B cell (primary cell): ENCODE measurements at regions not wholly inside any gene's neighbourhood (a gene's known extent, or its start where the extent isn't known, plus 50 kb on each side); places are given as distances from the start of the nearest gene placed in this dataset.
"Not testable (repeated sequence)": the region's sequence is repeated elsewhere in the genome, so short reads cannot be mapped to it uniquely, and the experiment has no call there.

Source experiments
- ATAC-seq: fragments of 200-7000 bp; cut with Tn5 transposase; one replicate; pipeline ENCODE4 v1.10.0; 2021; ENCODE audit warnings: low read depth, mild to moderate bottlenecking, moderate number of reproducible peaks, moderate library complexity
- CTCF ChIA-PET: fragments of 350-600 bp; sonication (Branson Sonifier 250); formaldehyde crosslinking; loops from one replicate; lab custom pipeline; 2021; ENCODE audit warnings: antibody characterized with exemption, inconsistent platforms; lab: Charles Lee
- POLR2A ChIA-PET: fragments of 350-600 bp; sonication (Branson Sonifier 250); formaldehyde crosslinking; loops from one replicate; lab custom pipeline; 2021; ENCODE audit warnings: antibody characterized with exemption; lab: Charles Lee
- DNase-seq: peaks from one replicate; pipeline ENCODE4 v3.0.0; 2013
- H2AFZ ChIP-seq: 2 replicates; pipeline ENCODE4 v1.6.1; 2012; ENCODE audit warnings: mild to moderate bottlenecking, low read depth, low read length; ENCODE audit not compliant: insufficient read depth, poor library complexity, severe bottlenecking
- H3K27ac ChIP-seq, 2 donors: 1 replicate in 1 of 2; 2 replicates in 1 of 2; pipeline ENCODE4 v1.5.1; 2012 to 2013; ENCODE audit warnings: low read length in 2 of 2, mild to moderate bottlenecking in 2 of 2, moderate library complexity in 1 of 2
- H3K27me3 ChIP-seq, 4 experiments: fragments of 200-600 bp in 1 of 4; sonication (generic) in 1 of 4; replicated peaks in 1 of 4; 1 replicate in 2 of 4; 2 replicates in 2 of 4; pipeline versions ENCODE4 v1.6.1 to v1.7.0; 2013 to 2016; ENCODE audit warnings: low read length in 3 of 4, mild to moderate bottlenecking in 2 of 4, mixed read lengths in 1 of 4, moderate library complexity in 1 of 4; ENCODE audit not compliant: insufficient read depth in 4 of 4, control insufficient read depth in 3 of 4; ENCODE audit errors: control extremely low read depth in 1 of 4
- H3K36me3 ChIP-seq, 2 experiments: replicated peaks in 1 of 2; 1 replicate in 1 of 2; 2 replicates in 1 of 2; pipeline versions ENCODE4 v1.6.1 to v1.7.1; 2013; ENCODE audit warnings: low read length in 1 of 2; ENCODE audit not compliant: insufficient read depth in 2 of 2, control insufficient read depth in 1 of 2; ENCODE audit errors: control extremely low read depth in 1 of 2, extremely low read depth in 1 of 2
- H3K4me1 ChIP-seq, 2 donors: fragments of 200-600 bp in 1 of 2; sonication (generic) in 1 of 2; 1 replicate in 1 of 2; 2 replicates in 1 of 2; pipeline versions ENCODE4 v1.5.1 to v1.6.1; 2013 to 2017; ENCODE audit warnings: low read length in 2 of 2; ENCODE audit not compliant: control insufficient read depth in 2 of 2, insufficient read depth in 2 of 2
- H3K4me2 ChIP-seq: replicated peaks from 2 replicates; pipeline ENCODE3; 2012; ENCODE audit warnings: mild to moderate bottlenecking, low read depth, low read length; ENCODE audit not compliant: poor library complexity, severe bottlenecking
- H3K4me3 ChIP-seq, 5 experiments: fragments of 200-600 bp in 1 of 5; sonication (generic) in 1 of 5; 1 replicate in 3 of 5; 2 replicates in 2 of 5; pipeline versions ENCODE4 v1.5.1 to v1.7.0; 2011 to 2016; ENCODE audit warnings: low read length in 4 of 5, mild to moderate bottlenecking in 4 of 5, low read depth in 2 of 5, control low read depth in 1 of 5, moderate library complexity in 1 of 5; ENCODE audit not compliant: insufficient read depth in 1 of 5; ENCODE audit errors: control extremely low read depth in 1 of 5, extremely low read depth in 1 of 5
- H3K79me2 ChIP-seq: fragments of 200-600 bp; sonication (generic); one replicate; pipeline ENCODE4 v1.6.0; 2016; ENCODE audit warnings: low read length; ENCODE audit not compliant: control insufficient read depth, insufficient read depth
- H3K9ac ChIP-seq: fragments of 200-600 bp; sonication (generic); 2 replicates; pipeline ENCODE4 v1.6.1; 2017; ENCODE audit warnings: mild to moderate bottlenecking, low read length, moderate library complexity
- H3K9me3 ChIP-seq, 3 donors: one replicate each; pipeline versions ENCODE4 v1.6.1 to v1.7.1; 2013; ENCODE audit warnings: low read length in 2 of 3; ENCODE audit not compliant: control insufficient read depth in 2 of 3, insufficient read depth in 1 of 3; ENCODE audit errors: control extremely low read depth in 1 of 3
- H4K20me1 ChIP-seq: 2 replicates; pipeline ENCODE4 v1.6.0; 2012; ENCODE audit warnings: mild to moderate bottlenecking, low read length; ENCODE audit not compliant: insufficient read depth, control insufficient read depth, poor library complexity, severe bottlenecking
- H3K27ac Mint-ChIP-seq: one replicate; pipeline ENCODE4 v1.8.0; 2021; ENCODE audit warnings: mixed read lengths
- H3K27me3 Mint-ChIP-seq: one replicate; pipeline ENCODE4 v1.8.0; 2021; ENCODE audit warnings: mixed read lengths
- H3K4me1 Mint-ChIP-seq: one replicate; pipeline ENCODE4 v1.8.0; 2021; ENCODE audit warnings: mixed read lengths
- H3K4me3 Mint-ChIP-seq: one replicate; pipeline ENCODE4 v1.8.0; 2021; ENCODE audit warnings: mixed read lengths
- H3K9me3 Mint-ChIP-seq: one replicate; pipeline ENCODE4 v1.8.0; 2022; ENCODE audit warnings: mixed read lengths; ENCODE audit not compliant: insufficient read depth
- EZH2 ChIP-seq: IDR thresholded peaks from 2 replicates; pipeline ENCODE4 v1.6.1; 2012; ENCODE audit warnings: borderline replicate concordance, low read depth, mild to moderate bottlenecking, moderate library complexity, low read length; ENCODE audit not compliant: insufficient read depth, poor library complexity, severe bottlenecking
- WGBS: methylation state at CpG from one replicate; pipeline ENCODE4 v1.1.5; 2013; ENCODE audit warnings: missing lambda C conversion rate; ENCODE audit not compliant: insufficient coverage; 5-methylcytosine and 5-hydroxymethylcytosine counted together
- intact Hi-C: fragments of 100-400 bp; cut with micrococcal nuclease; formaldehyde crosslinking; loops from one replicate; pipeline ENCODE4 v1.10.0; 2022
- TF ChIP-seq, protein P1 (sequence below): fragments of 200-600 bp; IDR thresholded peaks from one replicate; pipeline ENCODE4 v1.8.0; 2022; ENCODE audit warnings: antibody characterized with exemption, mild to moderate bottlenecking

DNA sequence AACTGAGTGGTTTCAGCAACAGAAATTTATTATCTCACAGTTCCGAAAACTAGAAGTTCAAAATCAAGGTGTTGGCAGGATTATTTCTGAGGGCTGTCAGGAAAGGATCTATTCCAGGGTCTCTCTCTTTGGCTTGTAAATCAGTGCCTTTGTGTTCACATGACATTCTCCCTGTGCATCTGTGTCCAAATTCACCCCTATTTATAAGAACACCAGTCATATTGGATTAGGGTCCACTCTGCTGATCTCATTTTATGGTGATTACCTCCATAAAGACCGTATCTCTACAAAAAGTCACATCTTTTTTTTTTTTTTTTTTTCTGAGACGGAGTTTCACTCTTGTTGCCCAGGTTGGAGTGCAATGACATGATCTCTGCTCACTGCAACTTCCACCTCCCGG is 68.6 kb upstream of the MARCKS start:
- no peak overlapping the region for H3K4me2 ChIP-seq
- H3K79me2 ChIP-seq, result no peaks in the 10 kb centered on the region
- 100% methylated on average over 2 of the region's 4 CpGs for whole genome bisulfite sequencing
- ChIA-PET POLR2A (interaction anchor here (0.6 kb wide), 1 partner anchor 56 kb away, joined by 3 read pairs; no protein-coding TSS in a partner anchor), CTCF (no interaction called here)
- H3K9ac ChIP-seq, result no peak overlapping the region
- DNase-seq (no peak), ATAC-seq (no peak)
- no peaks in the 10 kb centered on the region for H4K20me1 ChIP-seq
- Mint-ChIP-seq H3K4me1 (no peaks in the 10 kb centered on the region), H3K27ac (no peak overlapping the region), H3K4me3 (no peak overlapping the region), H3K9me3 (no peaks in the 10 kb centered on the region), H3K27me3 (no peaks in the 10 kb centered on the region)
- H3K4me1 ChIP-seq, result no peaks in the 10 kb centered on the region
- TF ChIP-seq, protein P1, sequence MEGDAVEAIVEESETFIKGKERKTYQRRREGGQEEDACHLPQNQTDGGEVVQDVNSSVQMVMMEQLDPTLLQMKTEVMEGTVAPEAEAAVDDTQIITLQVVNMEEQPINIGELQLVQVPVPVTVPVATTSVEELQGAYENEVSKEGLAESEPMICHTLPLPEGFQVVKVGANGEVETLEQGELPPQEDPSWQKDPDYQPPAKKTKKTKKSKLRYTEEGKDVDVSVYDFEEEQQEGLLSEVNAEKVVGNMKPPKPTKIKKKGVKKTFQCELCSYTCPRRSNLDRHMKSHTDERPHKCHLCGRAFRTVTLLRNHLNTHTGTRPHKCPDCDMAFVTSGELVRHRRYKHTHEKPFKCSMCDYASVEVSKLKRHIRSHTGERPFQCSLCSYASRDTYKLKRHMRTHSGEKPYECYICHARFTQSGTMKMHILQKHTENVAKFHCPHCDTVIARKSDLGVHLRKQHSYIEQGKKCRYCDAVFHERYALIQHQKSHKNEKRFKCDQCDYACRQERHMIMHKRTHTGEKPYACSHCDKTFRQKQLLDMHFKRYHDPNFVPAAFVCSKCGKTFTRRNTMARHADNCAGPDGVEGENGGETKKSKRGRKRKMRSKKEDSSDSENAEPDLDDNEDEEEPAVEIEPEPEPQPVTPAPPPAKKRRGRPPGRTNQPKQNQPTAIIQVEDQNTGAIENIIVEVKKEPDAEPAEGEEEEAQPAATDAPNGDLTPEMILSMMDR, result no peak
- TF ChIP-seq EZH2, result no peak
- no peak overlapping the region for H2AFZ ChIP-seq
- H3K4me3 ChIP-seq, result no peak overlapping the region
- H3K36me3 ChIP-seq, result no peaks in the 10 kb centered on the region
- H3K9me3 ChIP-seq, result no peaks in the 10 kb centered on the region
- H3K27ac ChIP-seq, result no peak overlapping the region
- intact Hi-C loops, result no loop called here
- H3K27me3 ChIP-seq, result no peaks in the 10 kb centered on the region

DNA sequence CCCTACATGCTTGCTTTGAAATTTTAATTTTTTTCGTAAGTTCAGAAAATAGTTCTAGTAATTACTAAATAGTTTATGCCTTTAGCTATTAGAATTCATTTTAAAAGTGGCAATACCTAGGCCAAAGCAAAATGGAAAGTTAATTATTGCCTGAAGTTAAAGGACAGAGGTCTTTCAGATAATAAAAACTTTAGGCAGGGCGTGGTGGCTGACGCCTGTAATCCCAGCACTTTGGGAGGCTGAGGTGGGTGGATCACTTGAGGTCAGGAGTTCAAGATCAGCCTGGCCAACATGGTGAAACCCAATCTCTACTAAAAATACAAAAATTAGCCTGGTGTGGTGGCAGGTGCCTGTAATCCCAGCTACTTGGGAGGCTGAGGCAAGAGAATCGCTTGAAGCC is 65.9 kb upstream of the MARCKS start:
- CTCF ChIA-PET, result interaction anchor here (1.2 kb wide), 1 partner anchor 68 kb away, joined by 3 read pairs; no protein-coding TSS in a partner anchor
- H4K20me1 ChIP-seq, H3K4me1 ChIP-seq, ATAC-seq, POLR2A ChIA-PET, H3K27me3 Mint-ChIP-seq, H3K79me2 ChIP-seq, H3K27me3 ChIP-seq, H3K27ac ChIP-seq, H3K4me1 Mint-ChIP-seq, H3K4me2 ChIP-seq, H3K36me3 ChIP-seq, DNase-seq, H3K9ac ChIP-seq, intact Hi-C loops, H2AFZ ChIP-seq, H3K4me3 Mint-ChIP-seq, H3K27ac Mint-ChIP-seq, H3K4me3 ChIP-seq: not testable (repeated sequence)
- peaks cover 0 to 12% (median 11%) of the 10 kb centered on the region in 3 donors for H3K9me3 ChIP-seq
- H3K9me3 Mint-ChIP-seq, result peaks cover 12% of the 10 kb centered on the region
- WGBS, result 100% methylated on average over 1 of the region's 4 CpGs

DNA sequence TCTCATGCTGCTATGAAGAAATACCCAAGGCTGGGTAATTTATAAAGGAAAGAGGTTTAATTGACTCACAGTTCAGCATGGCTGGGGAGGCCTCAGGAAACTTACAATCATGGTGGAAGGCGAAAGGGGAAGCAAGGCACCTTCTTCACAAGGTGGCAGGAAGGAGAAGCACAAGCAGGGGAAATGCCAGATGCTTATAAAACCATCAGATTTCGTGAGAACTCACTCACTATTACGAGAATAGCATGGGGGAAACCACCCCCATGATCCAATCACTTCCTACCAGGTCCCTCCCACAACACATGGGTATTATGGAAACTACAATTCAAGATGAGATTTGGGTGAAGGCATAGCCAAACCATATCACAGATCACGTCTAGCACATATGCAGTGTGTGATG is 61.8 kb upstream of the MARCKS start:
- H2AFZ ChIP-seq, ATAC-seq, H3K4me1 Mint-ChIP-seq, H3K4me3 ChIP-seq, H3K4me1 ChIP-seq, CTCF ChIA-PET, intact Hi-C loops, H3K27me3 Mint-ChIP-seq, H3K27ac ChIP-seq, H3K27ac Mint-ChIP-seq, H3K4me3 Mint-ChIP-seq, H3K9ac ChIP-seq, H3K27me3 ChIP-seq, H3K79me2 ChIP-seq, DNase-seq, H3K4me2 ChIP-seq, H4K20me1 ChIP-seq, H3K36me3 ChIP-seq: not testable (repeated sequence)
- POLR2A ChIA-PET, result interaction anchor here (0.6 kb wide), 1 partner anchor 79 kb away, joined by 3 read pairs; no protein-coding TSS in a partner anchor
- H3K9me3 Mint-ChIP-seq, result peaks cover 12% of the 10 kb centered on the region
- peaks cover 0 to 12% (median 11%) of the 10 kb centered on the region in 3 donors for H3K9me3 ChIP-seq
- WGBS, result 94% methylated on average over 2 of the region's 4 CpGs
